ENCODE measurements at regions not wholly inside any gene's neighbourhood (a gene's known extent, or its start where the extent isn't known, plus 50 kb on each side); places are given as distances from the start of the nearest gene placed in this dataset.

DNA sequence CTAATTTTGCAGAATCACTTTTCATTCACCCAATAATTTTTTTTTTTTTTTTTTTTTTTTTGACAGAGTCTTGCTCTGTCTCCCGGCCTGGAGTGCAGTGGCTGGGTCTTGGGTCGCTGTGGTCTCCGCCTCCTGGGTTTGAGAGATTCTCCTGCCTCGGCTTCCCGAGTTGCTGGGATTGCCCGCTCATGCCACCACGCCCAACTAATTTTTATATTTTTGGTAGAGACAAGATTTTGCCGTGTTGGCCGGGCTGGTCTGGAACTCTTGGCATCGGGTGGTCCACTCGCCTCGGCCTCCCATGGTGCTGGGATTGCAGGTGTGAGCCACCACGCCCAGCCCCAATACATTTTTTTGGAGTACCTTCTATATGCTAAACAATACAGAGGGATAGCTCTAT lies 1120.0 kb upstream of the ATXN8OS start:
- Histone ChIP-seq H3K27me3 (ENCODE audit: low read length) (no peaks in the 10 kb centered on the region), H4K20me1 (ENCODE audit: low read depth, low read length) (no peaks in the 10 kb centered on the region), H3K4me2 (ENCODE audit: low read depth, low read length, poor library complexity, severe bottlenecking) (no peak overlapping the region), H3K9me2 (replicated peaks; ENCODE audit: insufficient read depth, low read length) (no peaks in the 10 kb centered on the region), H3K9ac (ENCODE audit: low read length) (no peak overlapping the region), H3F3A (ENCODE audit: insufficient read depth) (no peaks in the 10 kb centered on the region), H3K27ac (ENCODE audit: low read depth, low read length) (no peak overlapping the region), H2AFZ (ENCODE audit: low read depth, low read length, severe bottlenecking) (no peak overlapping the region), H3K79me2 (ENCODE audit: insufficient read depth, low read length) (no peaks in the 10 kb centered on the region), H3K9me3 (ENCODE audit: insufficient read depth, low read length) (peaks cover 5% of the 10 kb centered on the region; the same call in 1 of the 2 replicates), H3K4me3 (ENCODE audit: insufficient read depth, low read length, poor library complexity, severe bottlenecking) (no peak overlapping the region), H3K36me3 (ENCODE audit: low read length) (no peaks in the 10 kb centered on the region)
- no peak for TF ChIP-seq EZH2phosphoT487 (conservative IDR thresholded peaks at IDR 0.05; ENCODE audit: low read length)
- TF ChIP-seq, protein P1, sequence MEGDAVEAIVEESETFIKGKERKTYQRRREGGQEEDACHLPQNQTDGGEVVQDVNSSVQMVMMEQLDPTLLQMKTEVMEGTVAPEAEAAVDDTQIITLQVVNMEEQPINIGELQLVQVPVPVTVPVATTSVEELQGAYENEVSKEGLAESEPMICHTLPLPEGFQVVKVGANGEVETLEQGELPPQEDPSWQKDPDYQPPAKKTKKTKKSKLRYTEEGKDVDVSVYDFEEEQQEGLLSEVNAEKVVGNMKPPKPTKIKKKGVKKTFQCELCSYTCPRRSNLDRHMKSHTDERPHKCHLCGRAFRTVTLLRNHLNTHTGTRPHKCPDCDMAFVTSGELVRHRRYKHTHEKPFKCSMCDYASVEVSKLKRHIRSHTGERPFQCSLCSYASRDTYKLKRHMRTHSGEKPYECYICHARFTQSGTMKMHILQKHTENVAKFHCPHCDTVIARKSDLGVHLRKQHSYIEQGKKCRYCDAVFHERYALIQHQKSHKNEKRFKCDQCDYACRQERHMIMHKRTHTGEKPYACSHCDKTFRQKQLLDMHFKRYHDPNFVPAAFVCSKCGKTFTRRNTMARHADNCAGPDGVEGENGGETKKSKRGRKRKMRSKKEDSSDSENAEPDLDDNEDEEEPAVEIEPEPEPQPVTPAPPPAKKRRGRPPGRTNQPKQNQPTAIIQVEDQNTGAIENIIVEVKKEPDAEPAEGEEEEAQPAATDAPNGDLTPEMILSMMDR (IDR thresholded peaks at IDR 0.05; ENCODE audit: insufficient read depth, low read length, poor library complexity, severe bottlenecking): no peak

DNA sequence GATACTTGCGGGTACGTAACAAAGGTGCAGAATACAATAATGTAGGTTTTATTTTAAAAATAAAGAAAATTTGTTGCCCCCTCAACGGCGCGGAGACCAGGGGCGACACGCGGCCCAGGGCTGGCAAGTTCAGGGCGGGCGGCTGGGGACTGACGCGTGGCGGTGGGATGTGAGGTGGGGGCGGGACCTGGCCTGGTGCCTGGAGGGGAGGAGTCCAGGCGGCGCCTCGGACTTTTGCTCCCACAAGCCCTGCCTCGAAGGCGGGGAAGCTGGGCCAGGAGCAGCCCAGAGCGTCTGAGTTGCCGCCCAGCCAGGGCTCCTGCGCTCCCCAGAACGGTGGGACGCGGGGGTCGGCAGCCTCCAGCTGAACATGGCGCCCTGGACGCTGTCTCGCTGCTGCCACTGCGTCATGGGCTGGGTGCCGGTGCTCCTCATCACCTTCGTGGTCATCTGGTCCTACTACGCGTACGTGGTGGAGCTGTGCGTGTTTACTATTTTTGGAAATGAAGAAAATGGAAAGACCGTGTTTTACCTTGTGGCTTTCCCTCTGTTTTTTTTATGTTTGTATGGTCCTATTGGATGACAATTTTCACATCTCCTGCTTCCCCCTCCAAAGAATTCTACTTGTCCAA lies 1122.8 kb upstream of the ATXN8OS start:
- Histone ChIP-seq H3K9me3 (ENCODE audit: insufficient read depth, low read length) (peaks cover 5% of the 10 kb centered on the region; the same call in 1 of the 2 replicates), H3K27ac (ENCODE audit: low read depth, low read length) (no peak overlapping the region), H3K79me2 (ENCODE audit: insufficient read depth, low read length) (no peaks in the 10 kb centered on the region), H3K27me3 (ENCODE audit: low read length) (no peaks in the 10 kb centered on the region), H3K9me2 (replicated peaks; ENCODE audit: insufficient read depth, low read length) (no peaks in the 10 kb centered on the region), H3K4me2 (ENCODE audit: low read depth, low read length, poor library complexity, severe bottlenecking) (no peak overlapping the region), H3K4me3 (ENCODE audit: insufficient read depth, low read length, poor library complexity, severe bottlenecking) (no peak overlapping the region), H2AFZ (ENCODE audit: low read depth, low read length, severe bottlenecking) (no peak overlapping the region), H3K9ac (ENCODE audit: low read length) (no peak overlapping the region), H3K36me3 (ENCODE audit: low read length) (no peaks in the 10 kb centered on the region), H3F3A (ENCODE audit: insufficient read depth) (no peaks in the 10 kb centered on the region), H4K20me1 (ENCODE audit: low read depth, low read length) (no peaks in the 10 kb centered on the region)
- TF ChIP-seq EZH2phosphoT487 (conservative IDR thresholded peaks at IDR 0.05; ENCODE audit: low read length): no peak
- TF ChIP-seq, protein P1 (IDR thresholded peaks at IDR 0.05; ENCODE audit: insufficient read depth, low read length, poor library complexity, severe bottlenecking): no peak

DNA sequence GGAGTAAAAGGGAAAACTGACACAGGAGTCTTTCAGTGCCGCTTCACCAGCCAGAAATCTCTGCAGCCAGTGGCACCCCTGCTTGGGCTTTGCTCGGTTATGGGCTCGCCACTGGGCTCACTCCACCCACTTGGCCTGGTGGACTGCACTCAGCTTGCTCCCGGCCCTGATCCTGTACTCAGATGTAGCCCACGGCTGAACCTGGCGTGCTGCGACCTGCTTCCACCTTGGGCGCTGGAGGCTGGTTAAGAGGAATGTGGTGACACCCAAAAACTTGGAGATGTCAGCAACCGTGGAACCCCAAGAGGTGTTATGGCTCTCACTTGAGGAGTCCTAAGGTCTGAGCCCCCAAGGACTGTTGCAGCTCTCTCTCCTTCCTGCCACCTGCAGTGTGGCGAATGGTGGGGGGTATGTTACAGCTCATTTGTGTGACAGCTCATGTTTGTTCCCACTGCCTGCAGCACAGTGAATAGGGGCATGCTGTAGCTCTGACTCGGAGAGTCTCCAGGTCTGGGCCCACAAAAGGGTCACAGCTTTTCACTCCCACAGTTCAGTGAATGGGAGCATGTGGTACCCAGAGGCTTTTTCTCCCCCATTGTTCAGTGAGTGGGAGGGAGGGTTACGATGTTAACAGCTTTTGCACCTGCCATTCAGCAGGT lies 1124.5 kb upstream of the ATXN8OS start:
- H3F3A ChIP-seq (ENCODE audit: insufficient read depth): no peaks in the 10 kb centered on the region
- TF ChIP-seq, protein P1 (IDR thresholded peaks at IDR 0.05; ENCODE audit: insufficient read depth, low read length, poor library complexity, severe bottlenecking): no peak
- no peak overlapping the region for H3K9ac ChIP-seq (ENCODE audit: low read length)
- no peak overlapping the region for H3K27ac ChIP-seq (ENCODE audit: low read depth, low read length)
- H3K36me3 ChIP-seq (ENCODE audit: low read length): no peaks in the 10 kb centered on the region
- no peaks in the 10 kb centered on the region for H4K20me1 ChIP-seq (ENCODE audit: low read depth, low read length)
- H3K4me3 ChIP-seq (ENCODE audit: insufficient read depth, low read length, poor library complexity, severe bottlenecking): no peak overlapping the region
- H3K9me2 ChIP-seq (replicated peaks; ENCODE audit: insufficient read depth, low read length): no peaks in the 10 kb centered on the region
- H3K9me3 ChIP-seq (ENCODE audit: insufficient read depth, low read length): peaks cover 5% of the 10 kb centered on the region; the same call in 1 of the 2 replicates
- no peak overlapping the region for H3K4me2 ChIP-seq (ENCODE audit: low read depth, low read length, poor library complexity, severe bottlenecking)
- no peaks in the 10 kb centered on the region for H3K27me3 ChIP-seq (ENCODE audit: low read length)
- H2AFZ ChIP-seq (ENCODE audit: low read depth, low read length, severe bottlenecking): peak overlapping the region; percentile 61
- H3K79me2 ChIP-seq (ENCODE audit: insufficient read depth, low read length): no peaks in the 10 kb centered on the region
